ENCODE measurements at regions not wholly inside any gene's neighbourhood (a gene's known extent, or its start where the extent isn't known, plus 50 kb on each side); places are given as distances from the start of the nearest gene placed in this dataset.

DNA sequence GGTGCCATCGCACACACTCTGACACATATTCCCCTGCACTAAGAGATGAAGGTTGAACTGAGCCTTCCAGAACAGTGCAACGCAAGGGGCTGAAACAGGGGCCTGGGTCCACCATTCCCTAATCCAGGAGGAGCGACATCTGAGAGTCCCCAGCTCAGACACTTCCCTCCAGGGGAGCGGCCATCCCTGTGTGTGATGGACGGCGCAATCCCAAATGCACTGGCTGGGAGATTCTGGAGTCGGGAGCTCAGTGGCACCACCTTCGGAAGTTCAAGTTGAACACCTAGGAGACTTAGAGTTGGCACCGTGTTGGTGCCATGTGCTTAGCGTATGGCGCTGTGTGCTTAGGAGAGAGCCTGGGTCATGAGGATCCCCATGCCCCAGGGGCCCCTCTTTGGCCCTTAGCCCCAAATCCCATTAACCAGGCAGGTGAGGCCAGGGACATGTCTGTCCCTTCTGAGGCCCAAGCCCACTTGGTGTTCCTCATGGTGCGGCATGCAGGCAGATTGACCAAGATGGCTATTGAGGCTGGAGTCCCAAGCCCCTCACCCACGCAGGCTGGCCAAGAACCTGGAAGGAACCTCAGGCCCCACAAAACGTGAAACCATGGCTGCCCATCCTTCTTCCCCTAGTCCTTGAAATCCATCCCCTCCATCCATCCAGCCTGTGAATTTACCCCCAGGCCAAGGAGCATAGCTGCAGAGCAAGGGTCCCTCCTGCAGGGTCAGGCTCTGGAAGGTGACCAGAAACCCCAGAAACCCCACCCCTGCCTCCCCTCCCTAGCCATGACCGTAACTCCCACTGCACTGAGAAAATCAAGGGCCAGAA is 114.1 kb upstream of the OTOS start:
- WGBS, 2 experiments: 90% methylated on average over 15 of the region's 15 CpGs
- Histone ChIP-seq H3K4me1 (ENCODE audit: control insufficient read depth, insufficient read depth, low read length) (peaks cover 28% of the 10 kb centered on the region), H3K36me3 (ENCODE audit: control insufficient read depth, insufficient read depth, low read length) (no peaks in the 10 kb centered on the region), H3K27me3 (ENCODE audit: control insufficient read depth, insufficient read depth, low read length, poor library complexity, severe bottlenecking) (no peaks in the 10 kb centered on the region), H3K27ac (ENCODE audit: insufficient read depth, low read depth, low read length, poor library complexity, severe bottlenecking) (no peak overlapping the region), H3K9me3 (ENCODE audit: control insufficient read depth, low read length) (no peaks in the 10 kb centered on the region), H3K4me3 (ENCODE audit: insufficient read depth, low read depth, low read length) (no peak overlapping the region)

DNA sequence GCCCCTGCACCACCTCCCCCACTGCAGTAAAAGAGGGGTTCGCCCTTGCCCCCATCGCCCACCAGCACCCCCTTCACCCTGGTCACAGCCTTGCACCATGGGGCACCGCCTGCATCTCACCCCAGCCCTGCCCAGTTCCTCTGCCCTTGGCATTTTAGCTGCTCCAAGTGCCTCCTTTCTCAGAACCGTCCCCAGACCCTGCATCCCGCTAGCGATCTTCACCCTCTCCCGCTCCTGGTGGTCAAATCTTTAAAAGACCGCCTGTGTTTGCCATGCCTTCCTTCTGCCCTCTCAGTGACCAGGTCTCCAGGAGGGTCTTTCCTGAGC is 114.7 kb upstream of the OTOS start:
- H3K4me1 ChIP-seq (ENCODE audit: control insufficient read depth, insufficient read depth, low read length): peaks cover 23% of the 10 kb centered on the region
- WGBS, 2 experiments: 90 to 92% methylated on average over 8 of the region's 8 CpGs
- H3K27me3 ChIP-seq (ENCODE audit: control insufficient read depth, insufficient read depth, low read length, poor library complexity, severe bottlenecking): no peaks in the 10 kb centered on the region
- H3K36me3 ChIP-seq (ENCODE audit: control insufficient read depth, insufficient read depth, low read length): no peaks in the 10 kb centered on the region
- no peaks in the 10 kb centered on the region for H3K9me3 ChIP-seq (ENCODE audit: control insufficient read depth, low read length)
- no peak overlapping the region for H3K27ac ChIP-seq (ENCODE audit: insufficient read depth, low read depth, low read length, poor library complexity, severe bottlenecking)
- no peak overlapping the region for H3K4me3 ChIP-seq (ENCODE audit: insufficient read depth, low read depth, low read length)

DNA sequence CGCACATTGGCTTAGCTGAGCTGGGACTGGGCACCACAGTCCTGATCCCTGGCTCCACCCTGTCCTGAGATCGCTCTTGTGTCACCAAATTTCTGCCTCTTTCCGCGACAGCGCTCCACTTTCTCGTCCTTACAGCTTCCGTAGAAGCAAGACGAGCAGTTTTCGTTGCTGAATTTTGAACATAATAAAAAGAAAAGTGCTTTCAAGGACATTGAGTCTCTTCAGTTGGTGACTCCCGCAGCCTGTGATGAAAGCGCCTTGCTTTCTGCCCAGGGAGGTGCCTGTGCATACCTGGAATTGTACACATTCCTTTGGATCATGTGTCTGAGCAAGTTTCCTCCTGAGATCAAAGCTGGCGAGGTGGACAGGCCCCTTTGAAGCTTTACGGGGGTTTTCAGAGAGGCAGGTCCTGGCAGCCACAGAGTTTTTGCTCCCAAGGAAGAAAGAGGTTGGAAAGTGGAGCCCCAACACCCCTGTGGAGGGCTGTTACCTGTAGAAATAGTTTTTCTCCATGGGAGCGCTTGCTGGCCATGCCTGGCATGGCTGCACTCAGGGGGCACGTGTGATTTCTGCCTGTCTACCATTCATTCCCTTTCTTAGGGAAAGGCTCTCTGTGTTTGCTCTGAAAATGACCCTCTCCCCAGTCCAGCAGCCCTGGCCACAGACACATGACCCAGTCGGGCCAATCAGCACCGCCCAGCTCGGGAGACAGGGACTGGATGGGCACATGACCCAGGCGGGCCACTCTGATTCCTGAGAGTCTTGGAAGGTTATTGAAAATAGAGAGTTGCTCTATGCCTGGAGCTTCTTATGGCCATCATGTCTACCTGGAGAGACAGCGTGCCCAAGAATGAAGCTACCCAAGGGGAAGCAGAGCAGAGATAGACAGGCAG is 115.6 kb upstream of the OTOS start:
- H3K27me3 ChIP-seq (ENCODE audit: control insufficient read depth, insufficient read depth, low read length, poor library complexity, severe bottlenecking): no peaks in the 10 kb centered on the region
- WGBS, 2 experiments: 86% methylated on average over 20 of the region's 20 CpGs
- no peaks in the 10 kb centered on the region for H3K9me3 ChIP-seq (ENCODE audit: control insufficient read depth, low read length)
- H3K36me3 ChIP-seq (ENCODE audit: control insufficient read depth, insufficient read depth, low read length): no peaks in the 10 kb centered on the region
- peaks cover 16% of the 10 kb centered on the region for H3K4me1 ChIP-seq (ENCODE audit: control insufficient read depth, insufficient read depth, low read length)
- no peak overlapping the region for H3K27ac ChIP-seq (ENCODE audit: insufficient read depth, low read depth, low read length, poor library complexity, severe bottlenecking)
- H3K4me3 ChIP-seq (ENCODE audit: insufficient read depth, low read depth, low read length): no peak overlapping the region

DNA sequence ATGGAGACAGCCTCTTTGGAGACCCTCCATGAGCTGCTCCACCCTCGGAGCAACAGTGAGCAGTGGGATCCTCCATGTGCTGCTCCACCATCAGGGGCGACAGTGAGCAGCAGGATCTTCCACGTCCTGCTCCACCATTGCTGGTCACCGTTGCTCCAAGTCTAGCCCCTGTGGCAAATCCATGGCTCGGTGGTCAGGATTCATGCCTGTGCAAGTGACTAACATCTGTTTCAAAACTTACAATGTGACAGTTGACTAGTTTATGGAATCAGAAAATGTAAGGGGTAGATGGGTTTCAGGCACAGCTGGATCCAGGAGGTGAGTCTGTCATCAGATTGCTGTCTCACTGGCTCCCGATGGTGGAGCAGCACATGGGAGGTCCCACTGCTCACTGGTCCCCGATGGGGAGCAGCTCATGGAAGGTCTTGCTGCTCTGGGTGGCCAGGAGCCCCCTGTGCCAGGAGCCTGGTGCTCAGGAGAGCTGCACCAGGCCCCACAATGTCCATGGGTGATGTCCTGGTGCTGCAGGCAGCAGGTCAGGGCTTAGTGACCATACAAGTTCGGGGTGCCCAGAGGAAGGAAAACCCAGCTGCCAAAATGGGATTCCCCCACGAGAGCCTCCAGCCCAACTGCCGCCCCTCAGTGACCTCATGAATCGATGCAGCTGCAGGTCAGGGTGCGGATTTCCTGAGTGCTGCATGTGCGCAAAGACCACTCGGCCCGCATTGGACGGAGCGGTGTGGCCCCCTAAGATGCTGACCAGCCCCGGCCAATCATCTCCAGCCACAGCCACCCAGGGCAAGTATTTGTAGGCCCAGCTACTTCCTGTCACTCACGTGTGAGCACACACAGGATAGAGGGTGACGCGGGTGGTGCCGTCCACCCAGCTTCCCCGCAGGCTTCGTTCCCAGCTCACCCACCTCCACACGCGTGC is 116.5 kb upstream of the OTOS start:
- WGBS, 2 experiments: 93 to 95% methylated on average over 26 of the region's 26 CpGs
- H3K36me3 ChIP-seq (ENCODE audit: control insufficient read depth, insufficient read depth, low read length): no peaks in the 10 kb centered on the region
- no peaks in the 10 kb centered on the region for H3K9me3 ChIP-seq (ENCODE audit: control insufficient read depth, low read length)
- H3K4me3 ChIP-seq (ENCODE audit: insufficient read depth, low read depth, low read length): no peak overlapping the region
- no peak overlapping the region for H3K27ac ChIP-seq (ENCODE audit: insufficient read depth, low read depth, low read length, poor library complexity, severe bottlenecking)
- peaks cover 10% of the 10 kb centered on the region for H3K4me1 ChIP-seq (ENCODE audit: control insufficient read depth, insufficient read depth, low read length)
- H3K27me3 ChIP-seq (ENCODE audit: control insufficient read depth, insufficient read depth, low read length, poor library complexity, severe bottlenecking): no peaks in the 10 kb centered on the region

DNA sequence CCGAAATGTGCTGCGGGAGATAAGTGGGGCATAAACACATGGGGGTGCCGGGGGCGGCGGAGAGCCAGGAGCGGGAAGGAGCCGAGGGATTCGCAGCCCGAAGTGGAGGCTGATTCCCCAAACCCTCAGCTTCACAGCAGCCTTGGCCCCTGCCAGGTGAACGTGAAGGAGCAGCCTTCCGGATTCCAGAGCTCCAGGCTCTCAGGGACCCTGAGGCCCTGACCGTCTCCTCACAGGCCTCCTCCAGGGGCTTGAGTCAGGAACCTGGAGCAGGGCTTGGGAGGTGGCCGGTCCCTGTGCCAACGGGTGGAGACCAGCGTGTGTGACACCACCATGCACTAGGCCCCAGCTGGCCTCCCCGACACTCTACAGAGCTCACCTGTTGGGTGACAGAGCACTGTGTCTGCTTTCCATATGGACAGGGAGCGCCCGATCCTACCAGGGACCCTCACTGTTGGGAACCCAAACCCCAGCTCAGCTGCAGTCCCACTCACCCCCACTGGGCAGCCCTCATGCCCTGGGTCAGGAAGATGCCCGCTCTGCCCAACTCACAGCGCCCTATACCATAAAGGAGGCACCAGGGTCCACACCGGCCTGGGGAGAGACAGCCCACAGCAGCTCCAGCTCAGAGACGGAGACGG is 117.6 kb upstream of the OTOS start:
- H3K36me3 ChIP-seq (ENCODE audit: control insufficient read depth, insufficient read depth, low read length): no peaks in the 10 kb centered on the region
- no peaks in the 10 kb centered on the region for H3K9me3 ChIP-seq (ENCODE audit: control insufficient read depth, low read length)
- H3K27me3 ChIP-seq (ENCODE audit: control insufficient read depth, insufficient read depth, low read length, poor library complexity, severe bottlenecking): no peaks in the 10 kb centered on the region
- 95% methylated on average over 23 of the region's 23 CpGs for WGBS, 2 experiments
- no peak overlapping the region for H3K4me3 ChIP-seq (ENCODE audit: insufficient read depth, low read depth, low read length)
- no peak overlapping the region for H3K27ac ChIP-seq (ENCODE audit: insufficient read depth, low read depth, low read length, poor library complexity, severe bottlenecking)
- H3K4me1 ChIP-seq (ENCODE audit: control insufficient read depth, insufficient read depth, low read length): peaks cover 6% of the 10 kb centered on the region

DNA sequence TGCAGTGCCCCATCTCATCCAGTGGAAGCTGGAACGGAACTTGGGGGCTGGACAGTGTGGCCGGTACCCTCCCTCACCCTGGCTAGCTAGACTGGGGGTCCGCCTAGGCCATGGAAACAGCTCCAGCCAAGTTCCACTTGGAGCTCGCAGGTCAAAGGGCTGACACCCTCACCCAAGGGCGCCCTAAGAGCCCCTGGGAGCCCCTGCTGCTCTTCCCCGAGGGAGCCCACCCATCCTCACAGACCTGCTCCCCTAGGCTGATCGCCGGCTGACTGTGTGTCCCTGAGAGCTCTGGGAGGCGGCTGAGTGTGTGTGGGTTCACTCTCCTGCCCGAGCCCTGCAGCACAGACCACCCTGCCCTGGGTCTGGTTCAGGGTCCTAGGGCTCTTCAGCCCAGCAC is 118.2 kb upstream of the OTOS start:
- Histone ChIP-seq H3K36me3 (ENCODE audit: control insufficient read depth, insufficient read depth, low read length) (no peaks in the 10 kb centered on the region), H3K4me1 (ENCODE audit: control insufficient read depth, insufficient read depth, low read length) (peaks cover 6% of the 10 kb centered on the region), H3K4me3 (ENCODE audit: insufficient read depth, low read depth, low read length) (no peak overlapping the region), H3K27ac (ENCODE audit: insufficient read depth, low read depth, low read length, poor library complexity, severe bottlenecking) (no peak overlapping the region), H3K27me3 (ENCODE audit: control insufficient read depth, insufficient read depth, low read length, poor library complexity, severe bottlenecking) (no peaks in the 10 kb centered on the region), H3K9me3 (ENCODE audit: control insufficient read depth, low read length) (peaks cover 2% of the 10 kb centered on the region)
- WGBS, 2 experiments: 87 to 88% methylated on average over 10 of the region's 10 CpGs

DNA sequence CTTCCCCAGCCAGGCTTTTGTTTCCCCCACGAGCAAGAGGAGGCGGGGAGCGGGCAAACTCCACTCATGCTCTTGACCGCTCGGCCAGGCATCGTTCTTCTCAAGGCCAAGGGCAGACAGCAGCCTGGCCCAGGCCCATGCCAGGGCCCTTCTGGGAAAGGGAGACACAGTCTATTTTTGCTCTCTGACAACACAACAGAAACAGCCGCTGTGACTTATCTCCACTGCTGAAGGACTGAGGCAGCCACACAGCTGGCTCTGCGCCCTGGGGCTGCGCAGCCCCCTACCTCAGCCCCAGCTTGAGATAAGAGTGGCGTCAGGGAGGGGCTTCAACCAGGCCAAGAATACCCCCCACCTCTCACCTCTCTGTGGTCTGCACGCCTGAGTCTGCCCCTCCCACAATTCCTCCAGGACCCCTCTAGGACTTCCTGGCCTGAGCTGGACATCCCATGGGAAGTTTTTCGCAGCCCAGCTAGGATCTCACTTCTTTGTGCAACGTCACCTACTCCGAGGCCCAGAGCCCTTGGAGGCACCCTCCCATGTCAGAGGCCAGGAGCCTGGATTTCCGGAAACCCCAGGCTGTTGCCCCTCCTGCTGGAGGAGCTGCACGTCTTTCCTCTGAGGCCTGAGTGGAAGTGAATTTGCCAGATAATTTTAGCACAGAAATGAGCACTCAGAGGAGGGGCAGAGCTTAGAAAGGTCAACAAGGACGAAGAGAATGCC is 118.9 kb upstream of the OTOS start:
- H3K27ac ChIP-seq (ENCODE audit: insufficient read depth, low read depth, low read length, poor library complexity, severe bottlenecking): no peak overlapping the region
- H3K27me3 ChIP-seq (ENCODE audit: control insufficient read depth, insufficient read depth, low read length, poor library complexity, severe bottlenecking): no peaks in the 10 kb centered on the region
- no peak overlapping the region for H3K4me3 ChIP-seq (ENCODE audit: insufficient read depth, low read depth, low read length)
- H3K9me3 ChIP-seq (ENCODE audit: control insufficient read depth, low read length): peaks cover 2% of the 10 kb centered on the region
- H3K4me1 ChIP-seq (ENCODE audit: control insufficient read depth, insufficient read depth, low read length): peaks cover 6% of the 10 kb centered on the region
- H3K36me3 ChIP-seq (ENCODE audit: control insufficient read depth, insufficient read depth, low read length): no peaks in the 10 kb centered on the region
- 90 to 91% methylated on average over 17 of the region's 17 CpGs for WGBS, 2 experiments

DNA sequence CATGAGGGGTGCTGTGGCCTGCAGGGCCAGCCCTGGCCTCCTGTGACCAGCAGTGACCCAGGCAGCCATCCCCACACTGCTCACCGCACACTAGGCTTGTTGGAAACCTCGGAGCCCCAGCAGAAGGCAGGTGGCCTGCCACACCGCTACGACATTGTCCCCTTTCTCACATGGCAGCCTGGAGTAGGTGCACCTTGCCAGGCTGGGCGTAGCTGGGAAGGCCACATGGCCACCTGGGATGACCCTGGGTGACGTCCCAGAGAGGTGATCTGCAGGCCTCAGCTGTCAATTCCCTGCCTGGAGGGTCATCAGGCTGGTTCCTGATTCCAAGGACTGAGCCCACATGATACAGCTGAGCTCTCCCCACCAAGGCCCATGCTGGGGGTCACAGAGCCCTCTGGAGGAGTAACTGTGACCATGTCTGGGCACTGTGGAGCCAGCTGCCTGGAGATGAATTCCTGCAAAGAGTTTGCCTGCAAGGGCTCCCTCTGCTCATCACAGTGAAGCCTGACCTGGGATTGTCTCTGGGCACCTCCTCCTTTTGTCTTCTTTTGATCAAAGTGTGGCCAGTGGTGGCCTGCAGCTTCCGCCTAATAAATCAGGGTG is 119.6 kb upstream of the OTOS start:
- Histone ChIP-seq H3K4me3 (ENCODE audit: insufficient read depth, low read depth, low read length) (no peak overlapping the region), H3K9me3 (ENCODE audit: control insufficient read depth, low read length) (peaks cover 2% of the 10 kb centered on the region), H3K4me1 (ENCODE audit: control insufficient read depth, insufficient read depth, low read length) (peaks cover 6% of the 10 kb centered on the region), H3K27ac (ENCODE audit: insufficient read depth, low read depth, low read length, poor library complexity, severe bottlenecking) (no peak overlapping the region), H3K36me3 (ENCODE audit: control insufficient read depth, insufficient read depth, low read length) (no peaks in the 10 kb centered on the region), H3K27me3 (ENCODE audit: control insufficient read depth, insufficient read depth, low read length, poor library complexity, severe bottlenecking) (no peaks in the 10 kb centered on the region)
- 80 to 81% methylated on average over 7 of the region's 7 CpGs for WGBS, 2 experiments

DNA sequence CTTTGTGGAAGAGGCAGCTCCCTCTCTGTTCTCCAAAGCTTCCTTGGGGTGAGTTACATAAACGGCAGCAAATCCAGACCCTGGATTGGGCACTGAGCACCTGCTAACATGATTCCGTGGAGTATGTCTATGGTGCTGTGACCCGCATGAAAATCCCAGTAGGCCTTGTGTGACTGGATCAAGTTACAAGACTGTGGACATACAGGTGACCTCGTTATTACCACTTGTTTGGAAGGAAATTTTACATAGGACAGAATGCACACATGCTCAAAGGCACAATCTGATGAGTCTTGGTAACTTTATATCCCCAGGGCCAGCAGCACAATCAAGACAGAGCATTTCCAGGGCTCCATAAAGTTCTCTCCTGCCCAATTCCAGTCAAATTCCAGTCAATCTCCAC is 120.2 kb upstream of the OTOS start:
- H3K27ac ChIP-seq (ENCODE audit: insufficient read depth, low read depth, low read length, poor library complexity, severe bottlenecking): no peak overlapping the region
- H3K27me3 ChIP-seq (ENCODE audit: control insufficient read depth, insufficient read depth, low read length, poor library complexity, severe bottlenecking): no peaks in the 10 kb centered on the region
- H3K4me1 ChIP-seq (ENCODE audit: control insufficient read depth, insufficient read depth, low read length): peaks cover 4% of the 10 kb centered on the region
- H3K9me3 ChIP-seq (ENCODE audit: control insufficient read depth, low read length): peaks cover 2% of the 10 kb centered on the region
- no peaks in the 10 kb centered on the region for H3K36me3 ChIP-seq (ENCODE audit: control insufficient read depth, insufficient read depth, low read length)
- no peak overlapping the region for H3K4me3 ChIP-seq (ENCODE audit: insufficient read depth, low read depth, low read length)
- 90 to 91% methylated on average over 4 of the region's 4 CpGs for WGBS, 2 experiments
